VCaP (cell line): ENCODE measurements at regions not wholly inside any gene's neighbourhood (a gene's known extent, or its start where the extent isn't known, plus 50 kb on each side); places are given as distances from the start of the nearest gene placed in this dataset.

Source experiments
- H3K27ac ChIP-seq: fragments of 450-650 bp; 2 replicates; pipeline ENCODE4 v1.5.1; 2017
- CTCF ChIP-seq: fragments of 450-650 bp; conservative IDR thresholded peaks from 2 replicates; pipeline ENCODE4 v1.5.1; 2017; ENCODE audit warnings: mild to moderate bottlenecking, moderate library complexity

GRCh38 chr11:80211673-80212072, 770.8 kb upstream of the TENM4 start:
- TF ChIP-seq CTCF = no peak
- H3K27ac ChIP-seq = no peak overlapping the region

GRCh38 chr11:80204021-80204420, 763.2 kb upstream of the TENM4 start:
- TF ChIP-seq CTCF = no peak

GRCh38 chr11:80196932-80197554, 756.2 kb upstream of the TENM4 start:
- peak overlapping the region; percentile 75 for H3K27ac ChIP-seq
- TF ChIP-seq CTCF = no peak

More at GRCh38 chr11:80204021-80204420, 763.2 kb upstream of the TENM4 start:
- no peak overlapping the region for H3K27ac ChIP-seq

- TF ChIP-seq CTCF = no peak
- peak overlapping the region; percentile 75 for H3K27ac ChIP-seq
Observed at GRCh38 chr11:80196041-80196440, 755.2 kb upstream of the TENM4 start.

- peak overlapping the region; percentile 75; the same call in 1 of the 2 replicates for H3K27ac ChIP-seq
- no peak for TF ChIP-seq CTCF
Observed at GRCh38 chr11:80194625-80195024, 753.8 kb upstream of the TENM4 start.

- TF ChIP-seq CTCF = no peak
- 0 out of 2 replicates have a peak overlapping the region, but pooled peaks have one; percentile 75 for H3K27ac ChIP-seq
Observed at GRCh38 chr11:80194016-80194415, 753.2 kb upstream of the TENM4 start.

- no peak overlapping the region for H3K27ac ChIP-seq
- no peak for TF ChIP-seq CTCF
Observed at GRCh38 chr11:80188076-80188627, 747.3 kb upstream of the TENM4 start.
